Ishikawa (cell line): ENCODE measurements at regions not wholly inside any gene's neighbourhood (a gene's known extent, or its start where the extent isn't known, plus 50 kb on each side); places are given as distances from the start of the nearest gene placed in this dataset.

Experiments used
- CEBPB ChIP-seq: IDR thresholded peaks from 2 replicates; pipeline ENCODE4 v1.6.1; 2012
- CREB1 ChIP-seq: IDR thresholded peaks from 2 replicates; pipeline ENCODE4 v1.6.1; 2012; ENCODE audit warnings: low read depth
- EGR1 ChIP-seq: IDR thresholded peaks from 2 replicates; pipeline ENCODE4 v1.6.1; 2012
- EP300 ChIP-seq: IDR thresholded peaks from 2 replicates; pipeline ENCODE4 v1.6.1; 2012; ENCODE audit warnings: borderline replicate concordance
- FOXM1 ChIP-seq: IDR thresholded peaks from 2 replicates; pipeline ENCODE4 v1.6.1; 2012; ENCODE audit warnings: low read depth, borderline replicate concordance
- MAX ChIP-seq: IDR thresholded peaks from 2 replicates; pipeline ENCODE4 v1.6.1; 2012
- NFIC ChIP-seq: IDR thresholded peaks from 2 replicates; pipeline ENCODE4 v1.6.1; 2012
- RAD21 ChIP-seq: IDR thresholded peaks from 2 replicates; pipeline ENCODE4 v1.6.1; 2012; ENCODE audit warnings: low read depth
- REST ChIP-seq: IDR thresholded peaks from 2 replicates; pipeline ENCODE4 v1.6.1; 2012; ENCODE audit warnings: low read depth, mild to moderate bottlenecking
- TAF1 ChIP-seq: IDR thresholded peaks from 2 replicates; pipeline ENCODE4 v1.6.1; 2012; ENCODE audit warnings: low read depth, mild to moderate bottlenecking
- TCF12 ChIP-seq: IDR thresholded peaks from 2 replicates; pipeline ENCODE4 v1.6.1; 2012; ENCODE audit warnings: low read depth
- TEAD4 ChIP-seq: IDR thresholded peaks from 2 replicates; pipeline ENCODE4 v1.6.1; 2012
- USF1 ChIP-seq: IDR thresholded peaks from 2 replicates; pipeline ENCODE4 v1.6.1; 2012
- YY1 ChIP-seq: IDR thresholded peaks from 2 replicates; pipeline ENCODE4 v1.6.1; 2012; ENCODE audit warnings: low read depth
- ZBTB7A ChIP-seq: IDR thresholded peaks from 2 replicates; pipeline ENCODE4 v1.6.1; 2012; ENCODE audit warnings: low read depth

GRCh38 chr14:80109055-80109454 is 102.2 kb downstream of the DIO2 start:
- no peak for TF ChIP-seq ZBTB7A
- no peak for TF ChIP-seq TCF12
- TF ChIP-seq NFIC: no peak
- no peak for TF ChIP-seq CEBPB
- no peak for TF ChIP-seq MAX
- no peak for TF ChIP-seq USF1
- no peak for TF ChIP-seq YY1

- TF ChIP-seq YY1 (no peak), ZBTB7A (no peak), USF1 (no peak), CEBPB (no peak), REST (no peak), MAX (no peak), RAD21 (no peak), EGR1 (no peak), TAF1 (no peak), TEAD4 (no peak), CREB1 (no peak), FOXM1 (no peak), TCF12 (no peak), EP300 (no peak), NFIC (no peak)
Observed at GRCh38 chr14:80108430-80108829, 102.9 kb downstream of the DIO2 start.

GRCh38 chr14:80105488-80105994 is 105.8 kb downstream of the DIO2 start:
- TF ChIP-seq CEBPB (no peak), MAX (no peak), RAD21 (no peak), REST (no peak), FOXM1 (no peak), TAF1 (no peak), EGR1 (no peak), ZBTB7A (no peak), TEAD4 (no peak), NFIC (no peak), YY1 (no peak), CREB1 (no peak), EP300 (no peak), TCF12 (no peak), USF1 (no peak)

- TF ChIP-seq TCF12 (no peak), EP300 (no peak), REST (no peak), CREB1 (no peak), ZBTB7A (no peak), CEBPB (no peak), TAF1 (no peak), MAX (no peak), FOXM1 (no peak), EGR1 (no peak), YY1 (no peak), TEAD4 (no peak)
Observed at GRCh38 chr14:80101835-80102234, 109.5 kb downstream of the DIO2 start.
